Sciatic nerve (tissue), 2 donors: ENCODE measurements at regions not wholly inside any gene's neighbourhood (a gene's known extent, or its start where the extent isn't known, plus 50 kb on each side); places are given as distances from the start of the nearest gene placed in this dataset.
"Not testable (repeated sequence)": the region's sequence is repeated elsewhere in the genome, so short reads cannot be mapped to it uniquely, and the experiment has no call there.

Source experiments
- ATAC-seq: fragments of 200-7000 bp; cut with Tn5 transposase; one replicate; pipeline ENCODE4 v1.9.1; 2020; ENCODE audit warnings: mild to moderate bottlenecking, moderate library complexity
- DNase-seq: peaks from one replicate; pipeline ENCODE4 v3.0.0-alpha.2; 2020; ENCODE audit warnings: low spot score
- intact Hi-C: fragments of 100-400 bp; cut with DNase I; formaldehyde crosslinking; loops from one replicate; pipeline ENCODE4 v1.14.2; 2022
- donor health status: DM: no; HTN: no; CAD: no.
- donor health status: DM: no; HTN: no; CAD: no.

- ATAC-seq (no peak), DNase-seq (no peak)
- intact Hi-C loops, result no loop called here
Observed at GRCh38 chr4:65265526-65265925, 404.8 kb downstream of the EPHA5 start.

DNA sequence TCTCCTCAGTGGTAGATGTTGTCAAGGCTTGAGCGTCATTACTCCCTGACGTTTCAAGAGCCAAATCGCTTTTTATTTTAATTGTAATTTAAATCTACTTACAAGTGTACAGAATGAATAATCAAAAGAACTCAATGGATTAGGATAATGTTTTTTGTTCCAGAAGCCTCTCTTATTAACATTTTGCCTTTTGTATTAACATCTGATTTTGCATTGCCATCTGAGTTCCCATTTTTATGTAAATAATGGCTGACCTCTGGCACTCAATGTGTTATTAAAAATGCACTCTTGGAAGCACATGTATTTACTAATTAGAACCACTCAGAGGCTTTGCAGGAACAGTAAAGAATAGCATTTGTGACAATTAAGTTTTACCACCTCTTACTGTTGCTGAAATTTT, 411.0 kb downstream of the EPHA5 start:
- intact Hi-C loops, result no loop called here
- DNase-seq, result no peak
- no peak for ATAC-seq

DNA sequence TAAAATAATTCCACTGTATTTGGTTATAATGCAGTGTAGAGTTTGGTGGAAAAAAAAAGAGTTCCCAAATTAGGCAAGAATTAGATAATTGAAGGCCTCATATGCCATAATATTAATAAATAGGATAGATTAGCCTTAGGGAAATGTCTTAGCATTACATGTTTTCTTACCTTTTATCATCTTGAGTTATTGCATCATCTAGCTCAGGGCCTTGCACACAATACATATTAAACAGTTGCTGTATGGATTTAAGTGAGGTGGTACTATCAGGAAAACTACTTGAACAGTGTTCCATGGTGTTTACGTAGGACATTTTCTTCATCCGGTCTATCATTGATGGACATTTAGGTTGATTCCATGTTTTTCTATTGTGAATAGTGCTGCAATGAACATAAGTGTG, 419.4 kb downstream of the EPHA5 start:
- no peak for ATAC-seq
- DNase-seq, result no peak
- intact Hi-C loops, result no loop called here

- DNase-seq (no peak), ATAC-seq (no peak)
- intact Hi-C loops, result no loop called here
Observed at GRCh38 chr4:65249111-65249510, 421.2 kb downstream of the EPHA5 start.

DNA sequence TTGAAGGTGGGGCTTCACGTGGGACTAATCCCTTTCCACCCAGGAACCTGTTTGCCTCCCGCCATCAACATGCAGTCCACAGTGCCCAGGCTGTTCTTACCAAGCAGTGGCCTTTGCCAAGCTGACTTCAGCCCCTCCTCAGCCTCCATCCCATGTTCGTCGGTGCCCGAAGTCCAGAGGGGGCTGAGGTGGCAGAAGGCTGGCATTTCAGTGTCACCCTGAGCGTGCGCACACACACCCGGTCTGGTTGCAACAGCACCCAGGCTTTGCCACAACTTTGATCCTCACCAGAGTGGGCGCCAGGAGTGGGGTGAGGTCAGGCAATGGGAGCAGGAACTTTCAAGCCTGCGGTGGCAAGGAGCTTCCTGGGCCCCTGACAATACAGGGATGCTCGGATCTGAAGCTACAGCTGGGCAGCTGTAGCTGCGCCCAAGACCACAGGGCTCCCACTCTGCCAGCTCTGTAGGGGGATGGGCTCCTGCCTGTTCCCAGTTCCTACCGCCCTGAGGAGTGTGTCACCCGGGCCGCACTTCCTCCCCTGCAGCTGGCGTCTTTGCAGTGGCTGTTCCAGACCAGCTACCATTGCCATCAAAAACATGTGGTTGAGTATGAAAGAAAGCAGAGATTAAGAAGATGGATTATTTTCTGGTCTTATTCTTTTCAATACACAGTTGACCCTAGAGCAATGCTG, 428.0 kb downstream of the EPHA5 start:
- DNase-seq (peak; percentile 39), ATAC-seq (no peak)
- intact Hi-C loops, result no loop called here

DNA sequence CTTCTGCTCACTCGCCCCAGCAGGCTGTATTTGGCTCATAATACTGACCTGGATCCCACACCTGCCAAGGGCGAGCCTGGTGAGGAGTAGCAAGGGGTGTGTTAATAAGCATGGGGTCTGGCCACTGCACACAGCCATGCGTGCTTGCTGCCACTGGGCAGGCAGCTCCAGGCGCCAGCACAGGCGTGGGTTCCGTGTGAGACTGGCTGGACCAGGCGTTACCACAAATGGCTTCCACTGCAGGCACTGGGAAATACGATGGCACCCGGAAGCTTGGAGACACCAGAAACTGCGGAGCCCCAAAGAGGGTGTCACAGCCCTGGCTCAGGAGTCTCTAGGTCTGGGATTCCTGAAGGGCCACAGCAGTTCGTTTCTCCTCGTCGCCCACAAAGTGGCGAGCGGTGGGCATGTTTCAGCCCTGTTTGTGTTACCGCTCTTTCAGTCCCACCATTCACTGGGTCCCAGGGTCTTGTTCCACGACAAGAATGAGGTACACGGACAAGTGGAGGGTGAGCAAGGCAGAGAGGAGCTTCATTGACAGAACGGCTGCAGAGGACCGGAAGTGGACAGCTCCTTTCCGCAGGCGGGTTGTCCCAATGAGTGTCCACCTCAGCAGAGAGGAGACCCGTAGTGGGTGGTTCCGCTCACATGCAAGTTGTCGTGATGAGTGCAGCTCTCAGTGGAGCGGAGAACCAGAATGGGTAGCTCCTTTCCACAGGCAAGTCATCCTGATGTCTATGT, 428.9 kb downstream of the EPHA5 start:
- ATAC-seq, result no peak
- intact Hi-C loops, result no loop called here
- DNase-seq, result no peak

- DNase-seq (no peak), ATAC-seq (no peak)
- intact Hi-C loops, result no loop called here
Observed at GRCh38 chr4:65234061-65234460, 436.2 kb downstream of the EPHA5 start.

DNA sequence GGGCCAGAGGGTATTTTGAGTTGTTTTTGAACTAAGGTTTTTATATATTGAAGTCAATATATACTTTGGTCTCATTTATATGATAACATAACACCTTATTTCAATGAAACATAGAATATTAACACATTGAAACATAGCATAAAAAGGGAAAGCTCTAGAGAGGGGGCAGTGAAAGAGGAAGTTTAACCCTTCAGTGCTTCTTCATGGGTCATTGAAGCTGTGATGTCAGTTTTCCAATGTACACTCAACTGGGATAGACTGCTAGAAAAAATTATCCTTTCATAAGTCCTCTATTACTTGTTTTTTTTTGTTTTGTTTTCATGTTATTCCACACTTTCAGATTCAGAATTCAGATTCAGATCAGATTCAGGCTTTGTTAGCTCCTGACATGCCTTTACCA, 442.7 kb downstream of the EPHA5 start:
- ATAC-seq (no peak), DNase-seq (no peak)
- intact Hi-C loops, result no loop called here

DNA sequence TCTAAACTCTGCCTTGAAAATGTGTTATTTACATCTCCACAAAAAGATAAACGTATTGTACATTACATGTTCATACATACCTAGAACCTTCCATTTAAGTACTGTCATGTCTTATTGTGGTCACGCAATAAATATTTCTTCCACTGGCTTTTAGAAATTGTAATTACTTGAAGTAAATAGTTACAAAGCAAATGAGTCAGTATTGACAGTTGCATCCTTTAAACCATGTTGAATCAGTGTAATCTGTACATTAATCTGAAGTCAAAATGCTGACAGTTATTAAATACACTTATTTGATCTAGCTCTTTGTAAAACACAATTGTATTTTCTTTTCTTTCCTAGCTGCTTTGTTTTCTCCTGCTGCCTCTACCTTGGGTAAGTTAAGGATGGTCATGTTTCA, 446.7 kb downstream of the EPHA5 start:
- DNase-seq (no peak), ATAC-seq (no peak)
- intact Hi-C loops, result no loop called here

- ATAC-seq, DNase-seq, intact Hi-C loops: not testable (repeated sequence)
Observed at GRCh38 chr4:65223074-65223473, 447.2 kb downstream of the EPHA5 start.

DNA sequence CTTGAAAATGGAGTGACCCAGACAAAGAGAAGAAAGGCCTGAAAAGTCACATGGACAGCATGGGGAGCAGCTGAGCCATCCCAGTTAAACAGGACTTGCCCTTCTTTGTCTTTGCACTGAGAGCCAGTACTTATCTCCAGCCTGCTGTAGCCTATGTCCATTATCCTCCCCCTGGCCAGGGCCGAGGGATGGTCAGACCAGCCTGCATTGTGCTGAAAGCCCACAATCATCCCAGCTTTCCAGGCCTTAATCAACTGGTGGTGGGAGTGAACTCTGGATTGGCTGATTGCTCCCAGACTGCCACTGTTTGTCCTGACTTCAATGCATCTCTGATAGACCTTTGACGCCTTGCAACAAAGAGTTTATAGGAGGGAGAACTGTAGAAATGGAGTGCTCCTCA, 453.1 kb downstream of the EPHA5 start:
- ATAC-seq (no peak), DNase-seq (no peak)
- intact Hi-C loops, result no loop called here

DNA sequence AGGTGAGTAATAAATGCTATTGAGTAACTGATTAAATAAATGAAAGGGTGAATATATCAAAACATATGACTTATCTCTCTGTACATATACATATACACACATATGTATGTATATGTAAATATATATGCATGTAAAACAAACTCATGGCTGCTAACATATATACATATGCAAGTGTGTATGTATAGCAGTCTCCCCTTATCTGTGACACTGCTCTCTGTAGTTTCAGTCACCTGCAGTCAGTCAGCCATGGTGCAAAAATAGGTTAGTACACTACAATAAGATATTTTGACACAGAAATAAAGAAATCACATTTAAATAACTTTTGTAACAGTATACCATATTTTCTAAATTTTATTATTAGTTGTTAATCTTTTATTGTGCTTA, 467.4 kb downstream of the EPHA5 start:
- ATAC-seq (no peak), DNase-seq (no peak)
- intact Hi-C loops, result no loop called here

DNA sequence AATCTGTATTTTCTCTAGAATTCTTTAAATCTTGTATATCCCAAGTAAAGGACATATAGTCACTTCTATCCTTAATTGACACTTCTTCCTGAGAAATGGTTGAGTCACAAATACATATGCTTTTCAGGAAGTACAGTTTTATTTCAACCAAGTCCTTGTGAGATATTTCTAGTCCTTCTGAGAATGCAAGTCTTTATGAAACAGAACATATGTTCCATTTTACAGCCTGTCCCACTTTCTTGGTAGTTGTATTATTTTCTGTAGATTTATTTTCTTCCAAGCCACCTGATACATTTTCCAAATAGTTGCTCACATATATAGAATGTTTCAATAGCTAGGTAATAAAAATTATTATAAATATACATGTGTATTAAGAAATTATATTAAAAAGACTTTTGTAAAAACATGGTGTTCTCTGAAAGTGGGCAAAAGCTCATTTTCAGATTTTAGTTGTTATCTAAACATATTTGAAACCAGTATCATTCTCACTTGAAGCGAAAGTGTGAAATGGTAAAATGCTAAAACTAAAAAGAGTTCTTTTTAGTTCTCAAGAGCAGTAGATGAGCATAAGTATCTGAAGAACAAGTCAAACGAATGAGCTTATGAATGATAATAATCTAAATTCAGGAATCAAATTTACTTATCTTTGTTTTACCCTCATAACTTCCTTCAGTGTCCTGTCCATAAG, 468.0 kb downstream of the EPHA5 start:
- DNase-seq (no peak), ATAC-seq (no peak)
- intact Hi-C loops, result no loop called here

DNA sequence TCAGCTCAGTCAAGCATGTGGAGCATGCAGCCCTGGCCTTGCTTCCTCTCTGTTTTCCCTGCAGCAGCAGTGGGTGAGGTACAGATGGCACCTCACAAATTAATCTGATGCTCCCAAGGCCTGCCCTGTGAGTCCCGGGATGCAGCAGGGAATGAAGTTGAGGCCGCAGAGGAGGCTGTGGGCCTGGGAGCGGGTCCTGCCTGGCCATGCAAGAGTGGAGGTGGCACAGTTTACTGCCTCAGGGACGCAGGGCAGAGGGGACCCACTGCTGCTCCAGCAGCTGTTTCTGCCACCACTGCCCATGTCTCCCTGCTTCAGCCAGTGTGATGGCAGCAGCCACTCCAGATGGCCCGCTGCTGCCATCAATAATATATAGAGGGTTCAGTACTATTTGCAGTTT, 474.6 kb downstream of the EPHA5 start:
- intact Hi-C loops, result no loop called here
- no peak for DNase-seq
- peak; percentile 41 for ATAC-seq

GRCh38 chr4:65195002-65195401, 475.3 kb downstream of the EPHA5 start:
- intact Hi-C loops, result no loop called here
- ATAC-seq (peak; percentile 34), DNase-seq (no peak)

DNA sequence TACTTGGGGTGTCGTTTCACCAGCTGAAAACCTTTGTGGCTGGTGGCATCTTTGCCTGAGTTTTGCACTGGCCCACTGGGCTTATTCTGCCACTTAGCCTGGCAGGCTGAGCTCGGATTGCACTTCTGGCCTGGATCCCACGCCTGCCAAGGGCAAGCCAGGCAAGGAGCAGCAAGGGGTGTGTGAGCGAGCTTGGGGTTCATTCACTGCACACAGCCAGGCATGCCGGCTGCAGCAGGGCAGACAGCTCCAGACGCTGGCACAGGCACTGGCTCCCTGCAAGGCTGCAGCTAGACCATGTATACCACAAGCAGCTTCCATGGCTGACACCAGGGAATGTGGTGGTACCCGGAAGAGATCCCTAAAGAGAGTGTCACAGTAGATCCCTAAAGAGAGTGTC, 476.3 kb downstream of the EPHA5 start:
- peak; percentile 43 for ATAC-seq
- no peak for DNase-seq
- intact Hi-C loops, result no loop called here

DNA sequence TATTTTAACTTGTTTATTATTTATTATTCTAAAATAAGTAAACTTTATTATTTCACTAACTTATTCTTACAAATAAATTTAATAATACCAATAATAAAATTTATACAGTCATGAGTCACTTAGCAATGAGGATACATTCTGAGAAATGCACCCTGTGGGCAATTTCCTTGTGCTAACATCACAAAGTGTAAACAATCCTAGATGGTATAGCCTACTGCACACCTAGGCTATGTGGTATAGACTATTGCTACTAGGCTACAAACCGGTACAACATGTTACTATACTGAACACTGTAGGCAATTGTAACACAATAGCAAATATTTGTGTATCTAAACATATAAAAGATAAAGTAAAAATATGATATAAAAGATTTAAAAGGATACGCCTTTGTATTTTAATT, 479.5 kb downstream of the EPHA5 start:
- DNase-seq, result no peak
- intact Hi-C loops, result no loop called here
- ATAC-seq, result no peak

- intact Hi-C loops, result no loop called here
- ATAC-seq (no peak), DNase-seq (no peak)
Observed at GRCh38 chr4:65175585-65175984, 494.7 kb downstream of the EPHA5 start.

GRCh38 chr4:65170768-65171514, 499.3 kb downstream of the EPHA5 start:
- intact Hi-C loops, result no loop called here
- DNase-seq, result no peak
- ATAC-seq, result no peak

- intact Hi-C loops, result no loop called here
- DNase-seq, result no peak
- ATAC-seq, result no peak
Observed at GRCh38 chr4:65167719-65168118, 502.6 kb downstream of the EPHA5 start.
